ENCODE measurements at regions not wholly inside any gene's neighbourhood (a gene's known extent, or its start where the extent isn't known, plus 50 kb on each side); places are given as distances from the start of the nearest gene placed in this dataset.
A peak's percentile ranks its signal among the peaks of the same experiment; 100 is the strongest.

DNA sequence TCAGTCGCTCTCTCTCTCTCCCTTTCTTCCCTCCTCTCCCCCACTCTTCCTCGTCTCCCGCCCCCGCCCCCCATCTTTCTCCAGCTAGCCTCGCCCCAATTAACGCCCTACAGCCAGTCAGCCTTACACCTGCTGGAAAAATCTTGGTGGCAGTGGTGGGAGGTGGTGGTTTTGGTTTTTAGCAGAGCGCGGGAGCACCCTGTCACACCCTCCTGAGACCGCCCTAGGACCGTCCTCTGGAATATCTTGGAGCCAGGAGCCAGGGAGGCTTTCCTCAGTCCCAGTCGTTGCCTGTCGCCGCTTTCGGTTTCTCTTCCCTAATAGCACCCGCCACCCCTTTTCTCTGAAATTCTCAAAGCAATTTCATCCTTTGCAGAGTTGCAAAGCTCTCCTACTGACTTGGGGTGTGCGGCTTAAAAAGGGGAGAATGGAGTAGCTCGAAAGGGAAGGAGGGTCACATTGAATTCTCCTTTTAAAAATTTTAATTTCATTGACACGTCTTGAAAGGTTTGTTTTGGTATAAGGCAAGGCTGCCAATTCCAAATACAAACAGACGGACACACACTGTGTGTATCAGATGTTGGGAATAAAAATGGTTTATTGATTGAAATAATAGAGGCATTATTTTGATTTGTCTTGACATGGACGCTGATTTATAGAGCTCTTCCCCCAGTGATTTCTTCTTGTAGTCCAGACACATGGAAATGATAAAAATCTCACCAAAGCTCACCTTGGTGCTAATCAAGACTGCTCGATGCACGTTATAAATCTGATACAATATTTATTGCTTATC, 301.3 kb downstream of the PARP8 start:
- Histone ChIP-seq H3K4me3 (ENCODE audit: low read depth in 1 of 2, low read length in 1 of 2) (peak overlapping the region in 1 of 2 experiments; percentile 24), H3K9me3 (no peaks in the 10 kb centered on the region), H3K27ac (no peak overlapping the region), H3K4me1 (ENCODE audit: control insufficient read depth in 1 of 2, insufficient read depth in 1 of 2, low read depth in 1 of 2, low read length in 1 of 2) (peaks cover 6 to 20% of the 10 kb centered on the region in 2 experiments), H3K36me3 (no peaks in the 10 kb centered on the region), H3K27me3 (peaks cover 99% of the 10 kb centered on the region)
- TF ChIP-seq, protein P1, sequence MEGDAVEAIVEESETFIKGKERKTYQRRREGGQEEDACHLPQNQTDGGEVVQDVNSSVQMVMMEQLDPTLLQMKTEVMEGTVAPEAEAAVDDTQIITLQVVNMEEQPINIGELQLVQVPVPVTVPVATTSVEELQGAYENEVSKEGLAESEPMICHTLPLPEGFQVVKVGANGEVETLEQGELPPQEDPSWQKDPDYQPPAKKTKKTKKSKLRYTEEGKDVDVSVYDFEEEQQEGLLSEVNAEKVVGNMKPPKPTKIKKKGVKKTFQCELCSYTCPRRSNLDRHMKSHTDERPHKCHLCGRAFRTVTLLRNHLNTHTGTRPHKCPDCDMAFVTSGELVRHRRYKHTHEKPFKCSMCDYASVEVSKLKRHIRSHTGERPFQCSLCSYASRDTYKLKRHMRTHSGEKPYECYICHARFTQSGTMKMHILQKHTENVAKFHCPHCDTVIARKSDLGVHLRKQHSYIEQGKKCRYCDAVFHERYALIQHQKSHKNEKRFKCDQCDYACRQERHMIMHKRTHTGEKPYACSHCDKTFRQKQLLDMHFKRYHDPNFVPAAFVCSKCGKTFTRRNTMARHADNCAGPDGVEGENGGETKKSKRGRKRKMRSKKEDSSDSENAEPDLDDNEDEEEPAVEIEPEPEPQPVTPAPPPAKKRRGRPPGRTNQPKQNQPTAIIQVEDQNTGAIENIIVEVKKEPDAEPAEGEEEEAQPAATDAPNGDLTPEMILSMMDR (IDR thresholded peaks at IDR 0.05), result no peak

DNA sequence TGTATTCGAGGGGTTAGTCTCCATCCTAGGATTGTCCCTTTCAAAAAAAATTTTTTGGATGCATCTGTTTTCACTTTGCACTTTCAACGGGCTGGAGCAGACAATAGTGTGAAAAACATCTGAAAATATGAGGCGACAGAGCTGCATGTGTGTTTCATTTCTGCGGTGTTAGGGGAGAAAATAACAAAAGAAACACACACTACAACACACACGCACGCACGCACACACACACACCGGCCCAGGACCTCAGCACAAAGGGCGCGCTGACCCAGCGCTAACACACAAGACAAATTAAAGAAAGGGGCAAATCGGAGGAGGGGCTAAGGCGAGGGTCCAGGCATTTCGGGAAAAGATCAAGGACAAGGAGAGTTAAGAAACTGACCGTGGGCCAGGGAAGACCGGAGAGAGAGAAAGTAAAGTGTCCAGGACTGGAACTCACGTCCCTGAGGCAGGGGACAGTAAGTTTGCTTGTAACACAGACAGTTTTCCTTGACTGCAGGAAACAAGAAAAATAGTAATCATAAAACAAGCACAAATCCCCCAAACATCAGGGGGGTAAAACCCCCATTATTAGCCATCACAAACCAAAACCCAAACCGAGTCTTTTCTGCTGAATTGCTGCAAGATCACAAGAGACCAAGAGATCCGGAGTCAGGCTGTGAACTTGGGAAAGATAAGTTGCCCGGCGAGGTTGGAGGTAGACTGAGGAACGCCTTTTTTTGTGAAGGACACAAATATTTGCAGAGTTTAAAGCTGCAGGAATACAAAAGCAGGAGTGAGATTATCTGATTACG, 302.1 kb downstream of the PARP8 start:
- peaks cover under 1 to 12% of the 10 kb centered on the region in 2 experiments for H3K4me1 ChIP-seq (ENCODE audit: control insufficient read depth in 1 of 2, insufficient read depth in 1 of 2, low read depth in 1 of 2, low read length in 1 of 2)

GRCh38 chr5:50969151-50970031, 303.0 kb downstream of the PARP8 start:
- Histone ChIP-seq H3K27me3 (peaks cover 99% of the 10 kb centered on the region), H3K4me3 (ENCODE audit: low read depth in 1 of 2, low read length in 1 of 2) (no peak overlapping the region), H3K27ac (no peak overlapping the region), H3K9me3 (no peaks in the 10 kb centered on the region), H3K4me1 (ENCODE audit: control insufficient read depth in 1 of 2, insufficient read depth in 1 of 2, low read depth in 1 of 2, low read length in 1 of 2) (peaks cover 0 to 8% of the 10 kb centered on the region in 2 experiments), H3K36me3 (no peaks in the 10 kb centered on the region)
- TF ChIP-seq, protein P1 (IDR thresholded peaks at IDR 0.05), result no peak

More for the DNA sequence above, 302.1 kb downstream of the PARP8 start:
- no peaks in the 10 kb centered on the region for H3K9me3 ChIP-seq
- H3K36me3 ChIP-seq, result no peaks in the 10 kb centered on the region
- TF ChIP-seq, protein P1 (IDR thresholded peaks at IDR 0.05), result no peak
- H3K27ac ChIP-seq, result no peak overlapping the region
- H3K4me3 ChIP-seq (ENCODE audit: low read depth in 1 of 2, low read length in 1 of 2), result no peak overlapping the region
- peaks cover 99% of the 10 kb centered on the region for H3K27me3 ChIP-seq

DNA sequence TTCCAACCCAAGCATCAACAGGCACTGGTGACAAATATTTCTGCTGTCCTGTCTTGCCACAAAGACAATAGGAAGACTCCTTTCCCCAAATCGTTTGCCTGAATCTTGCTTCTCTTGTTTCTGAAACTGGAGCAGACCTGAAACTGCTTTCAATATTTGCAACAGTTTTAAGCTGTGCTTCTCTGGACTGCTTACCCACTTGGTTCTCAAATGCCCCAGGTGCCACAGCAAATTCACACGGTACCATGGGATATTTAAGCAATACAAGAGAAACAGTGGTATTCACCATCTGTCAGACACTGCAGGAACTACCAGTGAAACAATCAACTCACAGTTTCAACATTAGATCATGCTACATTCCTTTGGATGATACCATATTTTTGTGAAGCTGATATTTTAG, 309.4 kb downstream of the PARP8 start:
- H3K27ac ChIP-seq, result no peak overlapping the region
- TF ChIP-seq, protein P1 (IDR thresholded peaks at IDR 0.05), result no peak
- no peaks in the 10 kb centered on the region for H3K9me3 ChIP-seq
- no peaks in the 10 kb centered on the region for H3K4me1 ChIP-seq (ENCODE audit: control insufficient read depth in 1 of 2, insufficient read depth in 1 of 2, low read depth in 1 of 2, low read length in 1 of 2)
- H3K36me3 ChIP-seq, result no peaks in the 10 kb centered on the region
- no peak overlapping the region for H3K4me3 ChIP-seq (ENCODE audit: low read depth in 1 of 2, low read length in 1 of 2)
- peaks cover 59% of the 10 kb centered on the region for H3K27me3 ChIP-seq

DNA sequence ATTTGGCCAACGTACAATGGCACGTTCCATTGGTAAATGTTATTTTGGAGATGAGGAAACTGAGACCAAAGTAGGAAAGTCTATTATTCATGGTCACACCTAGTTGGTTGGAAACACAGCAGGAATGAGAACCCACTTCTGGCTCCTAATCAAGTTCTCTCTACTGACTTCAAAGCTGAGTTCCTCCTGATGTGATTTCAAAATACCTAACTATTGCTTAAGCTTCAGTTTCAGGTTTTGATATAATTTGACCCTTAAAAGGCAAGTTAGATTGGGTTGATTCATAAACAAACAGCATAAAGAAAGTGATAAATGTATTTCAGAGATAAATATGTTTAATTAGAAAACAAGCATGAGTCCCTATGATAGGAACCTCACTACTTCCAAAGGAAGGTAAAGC, 312.5 kb downstream of the PARP8 start:
- Histone ChIP-seq H3K9me3 (no peaks in the 10 kb centered on the region), H3K36me3 (no peaks in the 10 kb centered on the region)

More for the DNA sequence above, 312.5 kb downstream of the PARP8 start:
- H3K4me1 ChIP-seq (ENCODE audit: control insufficient read depth in 1 of 2, insufficient read depth in 1 of 2, low read depth in 1 of 2, low read length in 1 of 2), result no peaks in the 10 kb centered on the region
- no peak overlapping the region for H3K4me3 ChIP-seq (ENCODE audit: low read depth in 1 of 2, low read length in 1 of 2)
- H3K27ac ChIP-seq, result no peak overlapping the region
- TF ChIP-seq, protein P1 (IDR thresholded peaks at IDR 0.05), result no peak
- peaks cover 29% of the 10 kb centered on the region for H3K27me3 ChIP-seq
